HCT116 (cell line): ENCODE measurements at regions not wholly inside any gene's neighbourhood (a gene's known extent, or its start where the extent isn't known, plus 50 kb on each side); places are given as distances from the start of the nearest gene placed in this dataset.

Experiments
- ATAC-seq: fragments of 200-7000 bp; cut with Tn5 transposase; 2 replicates; pipeline ENCODE4 v1.9.1; 2020; ENCODE audit warnings: mild to moderate bottlenecking, moderate library complexity
- BruUV-seq: library from RNA; stranded (reverse); fragments of 400-500 nt; replicated peaks from 2 replicates; lab custom pipeline; 2021; lab: Mats Ljungman, UMichigan
- CTCF ChIA-PET: fragments of 300-600 bp; sonication (Branson Sonifier 250); formaldehyde crosslinking; loops from one replicate; lab custom pipeline; 2021; ENCODE audit warnings: antibody characterized with exemption; lab: Charles Lee
- POLR2A ChIA-PET: fragments of 300-600, 350-600 bp; sonication (Branson Sonifier 250); formaldehyde crosslinking; loops from one replicate; lab custom pipeline; 2021; ENCODE audit warnings: antibody characterized with exemption; lab: Charles Lee
- RAD21 ChIA-PET, 2 experiments: fragments of 300-600 bp; sonication (Branson Sonifier 250); formaldehyde crosslinking; loops; one replicate each; lab custom pipeline; 2023; ENCODE audit warnings: low total read pairs in 2 of 2; ENCODE audit not compliant: uncharacterized antibody in 2 of 2, unreplicated experiment in 2 of 2, low non-redundant PET in 1 of 2; lab: Charles Lee
- DNase-seq: peaks from one replicate; pipeline ENCODE4 v3.0.0-alpha.2; 2010; ENCODE audit warnings: low read depth, low spot score
- H2AFZ ChIP-seq: fragments of 200-600 bp; shearing (Covaris generic), sonication (generic); 2 replicates; pipeline ENCODE4 v1.6.1; 2017; ENCODE audit warnings: low read depth, mixed run types, mixed read lengths, antibody characterized with exemption, low read length; ENCODE audit not compliant: poor library complexity, severe bottlenecking
- H3K27ac ChIP-seq: 2 replicates; pipeline ENCODE4 v1.5.1; 2012; ENCODE audit warnings: low read depth, low read length
- H3K27me3 ChIP-seq: fragments of 200-600 bp; sonication (generic); 2 replicates; pipeline ENCODE4 v1.6.1; 2016; ENCODE audit warnings: mixed run types, low read length, mixed read lengths; ENCODE audit not compliant: insufficient read depth
- H3K36me3 ChIP-seq, 2 experiments: fragments of 200-500 bp in 1 of 2; fragments of 200-600 bp in 1 of 2; sonication (Bioruptor generic) in 1 of 2; sonication (generic) in 1 of 2; 2 replicates each; pipeline versions ENCODE4 v1.5.1 to v1.6.1; 2014 to 2016; ENCODE audit warnings: low read length in 2 of 2, inconsistent platforms in 1 of 2, mixed read lengths in 1 of 2, mixed run types in 1 of 2; ENCODE audit not compliant: insufficient read depth in 2 of 2, control insufficient read depth in 1 of 2
- H3K4me1 ChIP-seq, 2 experiments: fragments of 200-600 bp in 1 of 2; sonication (generic) in 1 of 2; 2 replicates each; pipeline versions ENCODE4 v1.5.1 to v1.6.1; 2012 to 2017; ENCODE audit warnings: low read length in 2 of 2, inconsistent platforms in 1 of 2, mild to moderate bottlenecking in 1 of 2, mixed read lengths in 1 of 2, mixed run types in 1 of 2, moderate library complexity in 1 of 2; ENCODE audit not compliant: insufficient read depth in 2 of 2, control insufficient read depth in 1 of 2
- H3K4me2 ChIP-seq: fragments of 200-600 bp; sonication (generic); 2 replicates; pipeline ENCODE4 v1.6.1; 2017; ENCODE audit warnings: mixed run types, low read length, mixed read lengths
- H3K4me3 ChIP-seq, 2 experiments: fragments of 200-600 bp in 1 of 2; sonication (generic) in 1 of 2; replicated peaks in 1 of 2; 2 replicates each; pipeline ENCODE4 v1.5.1; 2011 to 2016; ENCODE audit warnings: low read length in 2 of 2, control low read depth in 1 of 2, low read depth in 1 of 2, mild to moderate bottlenecking in 1 of 2, mixed read lengths in 1 of 2, mixed run types in 1 of 2
- H3K79me2 ChIP-seq: fragments of 200-600 bp; sonication (generic); 2 replicates; pipeline ENCODE4 v1.6.1; 2017; ENCODE audit warnings: mild to moderate bottlenecking, mixed run types, low read length, moderate library complexity, mixed read lengths; ENCODE audit not compliant: insufficient read depth
- H3K9ac ChIP-seq: fragments of 200-600 bp; sonication (generic); 2 replicates; pipeline ENCODE4 v1.6.1; 2016; ENCODE audit warnings: low read length, mixed read lengths
- H3K9me2 ChIP-seq: fragments of 200-600 bp; sonication (generic), shearing (Covaris generic); 2 replicates; pipeline ENCODE4 v1.6.1; 2017; ENCODE audit warnings: mixed run types, mild to moderate bottlenecking, moderate library complexity; ENCODE audit not compliant: insufficient read depth
- H3K9me3 ChIP-seq, 2 experiments: fragments of 200-500 bp in 1 of 2; fragments of 200-600 bp in 1 of 2; sonication (Bioruptor generic) in 1 of 2; sonication (generic) in 1 of 2; 2 replicates each; pipeline ENCODE4 v1.6.1; 2014 to 2017; ENCODE audit warnings: low read length in 2 of 2, mixed read lengths in 2 of 2, inconsistent platforms in 1 of 2, low read depth in 1 of 2, mild to moderate bottlenecking in 1 of 2, mixed run types in 1 of 2, moderate library complexity in 1 of 2; ENCODE audit not compliant: control insufficient read depth in 1 of 2, insufficient read depth in 1 of 2
- H4K20me1 ChIP-seq: fragments of 200-600 bp; sonication (generic), shearing (Covaris generic); 2 replicates; pipeline ENCODE4 v1.6.1; 2017; ENCODE audit warnings: mixed run types, mild to moderate bottlenecking, moderate library complexity; ENCODE audit not compliant: insufficient read depth
- CEBPB ChIP-seq: IDR thresholded peaks from 2 replicates; pipeline ENCODE4 v1.6.1; 2012; ENCODE audit warnings: low read depth
- CTCF ChIP-seq, 3 experiments: fragments of 200-600 bp in 1 of 3; sonication (generic) in 1 of 3; IDR thresholded peaks in 2 of 3; conservative IDR thresholded peaks in 1 of 3; 2 replicates each; pipeline ENCODE4 v1.5.1; 2012 to 2017; ENCODE audit warnings: low read depth in 2 of 3, low read length in 2 of 3, antibody characterized with exemption in 1 of 3, borderline replicate concordance in 1 of 3, control low read depth in 1 of 3, mild to moderate bottlenecking in 1 of 3, mixed read lengths in 1 of 3, mixed run types in 1 of 3, moderate library complexity in 1 of 3; ENCODE audit not compliant: insufficient read depth in 1 of 3
- JUND ChIP-seq: IDR thresholded peaks from 2 replicates; pipeline ENCODE4 v1.6.1; 2012
- MAX ChIP-seq: IDR thresholded peaks from 2 replicates; pipeline ENCODE4 v1.6.1; 2012
- REST ChIP-seq: IDR thresholded peaks from 2 replicates; pipeline ENCODE4 v1.6.1; 2012; ENCODE audit warnings: low read depth
- SRF ChIP-seq: IDR thresholded peaks from 2 replicates; pipeline ENCODE4 v1.6.1; 2012; ENCODE audit warnings: low read depth
- ZBTB33 ChIP-seq: IDR thresholded peaks from 2 replicates; pipeline ENCODE4 v1.6.1; 2011; ENCODE audit warnings: mild to moderate bottlenecking, low read length, moderate library complexity; ENCODE audit not compliant: insufficient replicate concordance; ENCODE audit errors: extremely low read depth
- intact Hi-C: fragments of 100-400 bp; cut with micrococcal nuclease; formaldehyde crosslinking; loops from 2 replicates; pipeline ENCODE4 v1.10.0; 2022

- CTCF ChIA-PET = no interaction called here
- Histone ChIP-seq H3K9me3 (peaks cover 0 to 9% of the 10 kb centered on the region in 2 experiments; a peak in 1 of 4 replicates), H2AFZ (no peak overlapping the region), H3K4me2 (no peak overlapping the region), H3K4me3 (no peak overlapping the region), H3K36me3 (no peaks in the 10 kb centered on the region), H4K20me1 (no peaks in the 10 kb centered on the region), H3K27ac (no peak overlapping the region), H3K9me2 (no peaks in the 10 kb centered on the region), H3K27me3 (no peaks in the 10 kb centered on the region), H3K9ac (no peak overlapping the region), H3K4me1 (no peaks in the 10 kb centered on the region), H3K79me2 (no peaks in the 10 kb centered on the region)
- intact Hi-C loops = no loop called here
- no peak for TF ChIP-seq MAX
- RAD21 ChIA-PET = no interaction called here
- DNase-seq (no peak), ATAC-seq (no peak)
- no TSS peak for BruUV-seq
- POLR2A ChIA-PET = no interaction called here
These were observed 239.6 kb upstream of the DEFB112 start for GRCh38 chr6:50289366-50289765.

- H4K20me1 ChIP-seq = no peaks in the 10 kb centered on the region
- no TSS peak for BruUV-seq
- no peaks in the 10 kb centered on the region for H3K4me1 ChIP-seq
- ChIA-PET POLR2A (no interaction called here), CTCF (no interaction called here), RAD21 (no interaction called here)
- peaks cover 3 to 4% of the 10 kb centered on the region in 2 experiments; a peak in 2 of 4 replicates for H3K9me3 ChIP-seq
- ATAC-seq (no peak), DNase-seq (no peak)
- TF ChIP-seq CTCF (IDR thresholded peaks at IDR 0.05 in 2 of 3, conservative IDR thresholded peaks at IDR 0.05 in 1 of 3; ENCODE audit: borderline replicate concordance in 1 of 3, insufficient read depth in 1 of 3, low read depth in 2 of 3, low read length in 2 of 3) (no peak), SRF (no peak), CEBPB (no peak), JUND (no peak), REST (no peak), ZBTB33 (no peak)
- H3K79me2 ChIP-seq = no peaks in the 10 kb centered on the region
- H3K9ac ChIP-seq = no peak overlapping the region
- no peak overlapping the region for H3K4me2 ChIP-seq
- intact Hi-C loops = no loop called here
- H3K27ac ChIP-seq = no peak overlapping the region
- no peak overlapping the region for H2AFZ ChIP-seq
- no peaks in the 10 kb centered on the region for H3K27me3 ChIP-seq
- H3K36me3 ChIP-seq = no peaks in the 10 kb centered on the region
- H3K9me2 ChIP-seq = no peaks in the 10 kb centered on the region
- H3K4me3 ChIP-seq = no peak overlapping the region
These were observed 251.6 kb upstream of the DEFB112 start for GRCh38 chr6:50301307-50301706.
